ENCODE measurements at regions not wholly inside any gene's neighbourhood (a gene's known extent, or its start where the extent isn't known, plus 50 kb on each side); places are given as distances from the start of the nearest gene placed in this dataset.
A peak's percentile ranks its signal among the peaks of the same experiment; 100 is the strongest.
"Not testable (repeated sequence)": the region's sequence is repeated elsewhere in the genome, so short reads cannot be mapped to it uniquely, and the experiment has no call there.

GRCh38 chr6:74410630-74411029 lies 714.6 kb downstream of the CD109 start:
- DNase-seq = no peak

GRCh38 chr6:74409447-74409846 lies 713.4 kb downstream of the CD109 start:
- peak; percentile 3 to 17 for DNase-seq

GRCh38 chr6:74408844-74409243 lies 712.8 kb downstream of the CD109 start:
- DNase-seq = no peak

- DNase-seq = no peak
These were observed 708.4 kb downstream of the CD109 start for GRCh38 chr6:74404366-74404765.

- DNase-seq = no peak
These were observed 706.8 kb downstream of the CD109 start for GRCh38 chr6:74402781-74403180.

- not testable (repeated sequence) for DNase-seq
These were observed 682.4 kb downstream of the CD109 start for GRCh38 chr6:74378437-74378836.

GRCh38 chr6:74369556-74369993 lies 673.6 kb downstream of the CD109 start:
- DNase-seq = no peak

GRCh38 chr6:74368746-74369145 lies 672.7 kb downstream of the CD109 start:
- no peak for DNase-seq

GRCh38 chr6:74366634-74367033 lies 670.6 kb downstream of the CD109 start:
- DNase-seq = no peak

GRCh38 chr6:74362391-74362790 lies 666.4 kb downstream of the CD109 start:
- no peak for DNase-seq

- no peak for DNase-seq
These were observed 661.3 kb downstream of the CD109 start for GRCh38 chr6:74357321-74357720.

- DNase-seq = no peak
These were observed 660.4 kb downstream of the CD109 start for GRCh38 chr6:74356391-74356790.

GRCh38 chr6:74346936-74347535 lies 651.0 kb downstream of the CD109 start:
- no peak for DNase-seq

- DNase-seq = no peak
These were observed 647.8 kb downstream of the CD109 start for GRCh38 chr6:74343804-74344203.

GRCh38 chr6:74343321-74343720 lies 647.3 kb downstream of the CD109 start:
- not testable (repeated sequence) for DNase-seq

- DNase-seq = no peak
These were observed 638.7 kb downstream of the CD109 start for GRCh38 chr6:74334722-74335121.

- no peak for DNase-seq
These were observed 637.4 kb downstream of the CD109 start for GRCh38 chr6:74333406-74333805.

GRCh38 chr6:74320715-74321114 lies 624.7 kb downstream of the CD109 start:
- DNase-seq = no peak

GRCh38 chr6:74320074-74320473 lies 624.1 kb downstream of the CD109 start:
- DNase-seq = no peak

- DNase-seq = no peak
These were observed 623.3 kb downstream of the CD109 start for GRCh38 chr6:74319292-74319691.

GRCh38 chr6:74318738-74319137 lies 622.7 kb downstream of the CD109 start:
- no peak for DNase-seq

GRCh38 chr6:74312081-74312480 lies 616.1 kb downstream of the CD109 start:
- DNase-seq = no peak

GRCh38 chr6:74311431-74311830 lies 615.4 kb downstream of the CD109 start:
- DNase-seq = no peak

- DNase-seq = no peak
These were observed 593.9 kb downstream of the CD109 start for GRCh38 chr6:74289884-74290283.

Measured in right lung (tissue), 2 donors.